GM19324 (cell line): ENCODE measurements at regions not wholly inside any gene's neighbourhood (a gene's known extent, or its start where the extent isn't known, plus 50 kb on each side); places are given as distances from the start of the nearest gene placed in this dataset.
"Not testable (repeated sequence)": the region's sequence is repeated elsewhere in the genome, so short reads cannot be mapped to it uniquely, and the experiment has no call there.

Experiments
- ATAC-seq: cut with Tn5 transposase; IDR thresholded peaks from one replicate; pipeline ENCODE4 v1.9.1; 2021; ENCODE audit warnings: mild to moderate bottlenecking, moderate library complexity; ENCODE audit not compliant: unreplicated experiment, low FRiP score

DNA sequence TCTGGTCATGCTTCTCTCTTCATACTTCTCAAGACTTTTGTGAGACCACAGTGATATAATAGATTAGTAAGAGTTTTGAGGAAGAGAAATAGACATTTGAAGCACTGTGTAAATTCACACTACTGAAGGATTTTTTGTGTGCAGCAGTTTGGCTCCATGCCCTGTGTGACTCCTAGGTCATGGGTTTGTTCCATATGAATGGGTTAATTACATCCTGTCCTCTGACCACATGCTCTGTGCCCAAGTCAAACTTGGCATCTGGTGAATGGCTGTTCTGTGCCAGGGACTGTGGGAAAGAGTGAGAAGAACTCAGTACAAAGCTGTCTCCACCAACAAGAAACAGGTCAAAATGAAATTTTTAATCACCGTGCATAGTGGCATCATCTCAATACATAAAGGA, 304.0 kb downstream of the LNPK start:
- no peak for ATAC-seq

DNA sequence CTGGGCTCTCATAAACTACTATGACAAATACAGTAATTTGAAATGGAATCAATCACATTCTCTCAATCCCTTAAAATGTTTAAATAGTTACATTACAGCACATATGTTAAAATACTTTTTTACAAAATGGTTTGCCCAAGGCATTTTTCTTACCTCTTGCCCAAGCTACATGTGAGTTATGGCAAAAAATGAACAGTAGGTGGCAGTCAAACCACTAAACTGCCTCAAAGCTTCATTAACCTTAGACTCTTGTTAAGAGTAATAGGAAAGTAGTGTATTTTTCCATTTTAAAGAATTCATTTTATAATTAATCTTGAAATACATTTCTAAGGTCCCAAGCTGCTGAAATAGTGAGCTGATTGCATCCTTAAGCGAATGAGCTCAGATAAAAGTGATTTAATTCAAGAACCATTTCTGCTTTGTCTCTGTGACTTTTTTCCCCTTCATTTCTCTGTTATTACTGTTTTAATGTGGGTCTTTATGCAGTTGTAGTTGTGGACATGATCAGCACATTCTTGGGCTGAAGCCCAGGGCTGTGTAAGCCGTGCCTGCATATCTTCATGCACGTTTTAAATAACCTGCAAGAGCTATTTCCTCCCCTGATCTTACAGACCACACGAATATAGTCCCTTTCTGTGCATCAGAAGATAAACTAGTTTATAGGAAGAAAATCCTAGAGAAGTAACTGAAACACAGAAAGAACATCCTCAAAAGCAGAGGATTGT, 311.8 kb downstream of the LNPK start:
- no peak for ATAC-seq

DNA sequence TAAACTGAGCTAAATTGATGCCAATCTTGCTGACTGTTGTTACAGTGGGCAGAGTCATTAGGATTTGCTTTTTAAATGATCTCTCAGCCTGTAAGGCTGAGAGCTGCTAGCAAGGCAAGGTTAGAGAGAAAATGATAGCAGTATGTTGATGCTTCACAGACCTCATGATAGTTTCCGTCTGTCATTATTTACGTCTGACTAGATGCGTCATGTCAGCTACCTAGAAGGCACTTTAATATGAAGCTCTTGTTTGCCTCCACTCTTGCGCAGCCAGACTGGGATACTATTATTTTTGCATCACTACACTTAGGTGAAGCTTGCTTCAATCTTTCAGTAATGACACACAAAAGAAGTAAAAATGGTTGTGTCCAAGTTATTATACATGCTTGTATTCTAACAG, 313.8 kb downstream of the LNPK start:
- ATAC-seq, result no peak

- no peak for ATAC-seq
Observed at GRCh38 chr2:175687465-175687864, 314.6 kb downstream of the LNPK start.

GRCh38 chr2:175686002-175686401, 316.1 kb downstream of the LNPK start:
- ATAC-seq, result no peak

- no peak for ATAC-seq
Observed at GRCh38 chr2:175684466-175684865, 317.6 kb downstream of the LNPK start.

GRCh38 chr2:175679728-175680127, 322.3 kb downstream of the LNPK start:
- ATAC-seq, result no peak

DNA sequence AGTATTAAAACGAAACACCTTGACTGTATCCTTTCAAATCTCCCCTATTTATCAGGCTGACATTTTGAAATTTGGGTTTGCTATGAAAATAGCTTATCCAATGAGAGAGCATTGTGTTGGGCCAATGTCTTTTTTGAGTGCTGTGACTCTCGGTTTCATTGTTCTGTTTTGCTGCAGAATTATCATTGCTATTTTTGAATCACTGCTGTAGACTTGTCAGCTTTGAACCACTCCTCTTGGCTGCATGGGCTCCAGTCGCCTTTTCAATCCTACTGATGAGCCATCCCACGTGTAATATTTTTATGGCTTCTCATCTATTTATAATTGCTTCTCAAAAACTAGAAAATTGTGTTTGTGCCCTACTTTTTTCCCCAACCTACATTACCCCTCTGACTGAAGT, 322.8 kb downstream of the LNPK start:
- no peak for ATAC-seq

DNA sequence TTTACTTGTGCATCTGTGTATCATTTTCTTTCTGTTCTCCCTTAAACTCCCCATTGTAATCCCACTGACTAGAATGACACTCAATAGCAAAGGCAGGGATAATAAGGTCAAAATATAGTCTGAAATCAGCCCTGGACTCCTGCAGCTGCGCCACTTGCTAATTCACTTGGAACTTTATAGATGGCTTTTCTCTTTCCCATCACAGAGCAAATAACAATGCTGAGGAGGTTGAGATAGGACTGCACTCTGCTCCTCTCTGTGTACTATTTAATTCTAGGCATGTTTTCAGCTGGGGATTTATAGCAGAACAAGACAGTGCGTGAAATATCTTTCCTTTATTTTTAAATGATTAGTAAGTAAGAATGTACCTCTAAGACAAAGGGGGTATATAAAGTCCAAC, 324.2 kb downstream of the LNPK start:
- ATAC-seq, result no peak

DNA sequence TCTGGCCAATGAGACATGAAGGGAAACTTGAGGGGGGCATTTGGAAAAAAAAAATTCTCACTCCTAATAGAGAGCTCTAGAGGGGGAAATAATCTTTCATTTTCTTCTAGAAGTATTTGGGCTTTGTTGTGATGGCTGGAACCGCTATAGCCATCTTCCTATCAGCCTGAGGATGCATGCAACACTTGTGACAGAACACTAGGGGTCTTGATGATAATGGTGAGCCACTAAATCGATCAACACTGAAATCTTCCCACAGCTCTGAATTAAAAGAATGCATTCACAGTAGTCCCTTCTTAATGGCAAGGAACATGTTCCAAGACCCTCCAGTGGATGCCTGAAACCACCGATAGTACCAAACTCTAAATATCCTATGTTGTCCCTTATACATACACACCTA, 325.3 kb downstream of the LNPK start:
- ATAC-seq, result no peak

DNA sequence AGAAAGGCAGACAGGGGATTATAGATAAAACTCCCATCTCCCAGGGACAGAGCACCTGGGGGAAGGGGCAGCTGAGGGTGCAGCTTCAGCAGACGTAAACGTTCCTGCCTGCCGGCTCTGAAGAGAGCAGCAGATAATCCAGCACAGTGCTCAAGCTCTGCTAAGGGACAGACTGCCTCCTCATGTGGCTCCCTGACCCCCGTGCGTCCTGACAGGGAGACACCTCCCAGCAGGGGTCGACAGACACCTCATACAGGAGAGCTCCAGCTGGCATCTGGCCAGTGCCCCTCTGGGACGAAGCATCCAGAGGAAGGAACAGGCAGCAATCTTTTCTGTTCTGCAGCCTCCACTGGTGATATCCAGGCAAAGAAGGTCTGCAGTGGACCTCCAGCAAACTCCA, 333.3 kb downstream of the LNPK start:
- not testable (repeated sequence) for ATAC-seq

DNA sequence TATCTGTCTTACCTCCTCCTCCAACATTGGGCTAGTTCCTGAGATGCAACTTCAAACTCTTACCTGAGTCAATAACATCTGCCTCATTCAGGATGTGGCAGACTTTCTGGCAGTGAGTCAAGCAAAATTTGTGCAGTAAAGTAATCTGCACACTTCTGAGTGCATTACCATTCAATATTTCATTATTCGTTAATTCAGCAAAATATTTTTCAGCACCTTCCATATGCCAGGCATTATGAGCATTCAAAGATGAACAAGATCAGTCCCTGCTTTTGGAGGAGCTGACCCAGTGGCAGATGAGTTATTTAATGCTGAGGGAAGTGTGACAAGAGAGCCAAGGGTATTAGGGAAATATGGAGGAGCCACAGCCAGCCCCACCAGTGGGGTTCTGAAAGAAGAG, 339.7 kb downstream of the LNPK start:
- ATAC-seq, result no peak

DNA sequence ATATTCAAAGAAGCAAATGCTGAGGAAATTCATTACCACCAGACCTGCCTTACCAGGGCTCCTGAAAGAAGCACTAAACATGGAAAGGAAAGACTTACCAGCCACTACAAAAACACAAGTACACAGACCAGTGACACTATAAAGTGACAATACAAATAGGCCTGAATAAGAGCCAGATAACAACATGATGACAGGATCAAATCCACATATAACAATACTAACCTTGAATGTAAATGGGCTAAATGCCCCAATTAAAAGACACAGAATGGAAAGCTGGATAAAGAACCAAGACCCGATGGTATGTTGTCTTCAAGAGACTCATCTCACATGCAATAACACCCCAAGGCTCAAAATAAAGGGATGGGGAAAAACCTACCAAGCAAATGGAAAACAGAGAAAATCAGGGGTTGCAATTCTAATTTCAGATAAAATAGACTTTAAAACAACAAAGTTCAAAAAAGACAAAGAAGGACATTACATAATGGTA, 353.4 kb downstream of the LNPK start:
- no peak for ATAC-seq

GRCh38 chr2:175647058-175647457, 355.0 kb downstream of the LNPK start:
- no peak for ATAC-seq

- no peak for ATAC-seq
Observed at GRCh38 chr2:175640655-175641054, 361.4 kb downstream of the LNPK start.

GRCh38 chr2:175633227-175633626, 368.8 kb downstream of the LNPK start:
- ATAC-seq, result no peak

DNA sequence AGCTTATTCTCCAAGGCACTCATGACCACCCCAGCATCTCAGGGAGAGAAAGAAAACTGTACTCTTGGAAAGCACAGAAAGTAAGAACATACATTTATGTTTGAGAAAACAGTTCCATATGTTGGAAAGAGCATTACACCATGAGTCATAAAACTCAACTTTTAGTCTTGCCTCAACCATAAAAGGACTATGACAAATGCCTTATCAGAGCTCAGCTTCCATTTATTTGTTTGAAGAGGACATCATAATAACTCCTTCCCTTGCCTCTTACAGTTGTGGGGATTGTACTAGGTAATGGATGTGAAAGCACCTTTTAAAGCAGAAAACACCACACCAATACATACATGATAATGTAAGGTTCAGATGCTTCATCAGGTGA, 370.8 kb downstream of the LNPK start:
- no peak for ATAC-seq

DNA sequence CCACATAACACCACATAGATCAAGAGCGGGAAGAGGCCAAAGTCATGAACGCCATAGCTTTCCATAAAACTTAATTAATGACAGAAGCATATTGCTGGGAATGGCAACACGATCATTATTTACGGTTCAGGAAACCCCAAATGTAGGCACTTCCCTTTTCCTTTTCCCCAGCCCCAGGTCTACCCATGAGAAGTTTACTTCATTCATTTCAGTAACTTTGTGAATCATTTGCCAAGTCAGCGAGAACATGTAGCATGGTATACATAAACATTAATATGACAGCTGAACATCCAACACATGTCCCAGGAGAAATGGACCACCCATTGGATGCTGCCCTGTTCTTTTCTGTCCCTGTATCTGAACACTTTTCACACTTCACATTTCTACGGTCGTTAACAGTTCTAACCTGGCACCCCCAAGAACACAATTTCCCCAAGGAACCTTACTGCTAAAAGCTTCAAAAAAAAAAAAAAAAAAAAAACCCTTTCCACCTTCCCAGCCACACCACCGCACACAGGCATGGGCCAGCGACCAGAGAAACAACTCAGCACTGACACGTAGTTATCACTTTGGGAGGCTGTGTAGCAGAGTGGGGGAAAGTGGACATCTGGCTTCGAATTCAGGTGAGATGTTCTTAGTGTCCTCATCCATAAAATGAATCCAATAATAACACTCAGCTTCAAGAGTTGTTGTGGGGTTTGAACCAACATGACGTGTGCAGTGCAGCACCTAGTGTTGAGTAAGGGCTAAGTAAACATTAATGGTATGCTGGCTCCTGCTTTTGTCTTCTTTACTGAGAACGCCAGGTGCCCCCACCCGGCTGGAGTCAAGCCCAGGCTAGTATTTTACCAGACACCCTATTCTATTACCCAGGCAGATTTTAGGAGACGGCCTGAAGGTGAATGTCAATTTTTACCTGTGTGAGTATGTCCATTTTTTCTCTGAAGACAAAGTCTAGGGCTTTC, 371.5 kb downstream of the LNPK start:
- ATAC-seq, result no peak

DNA sequence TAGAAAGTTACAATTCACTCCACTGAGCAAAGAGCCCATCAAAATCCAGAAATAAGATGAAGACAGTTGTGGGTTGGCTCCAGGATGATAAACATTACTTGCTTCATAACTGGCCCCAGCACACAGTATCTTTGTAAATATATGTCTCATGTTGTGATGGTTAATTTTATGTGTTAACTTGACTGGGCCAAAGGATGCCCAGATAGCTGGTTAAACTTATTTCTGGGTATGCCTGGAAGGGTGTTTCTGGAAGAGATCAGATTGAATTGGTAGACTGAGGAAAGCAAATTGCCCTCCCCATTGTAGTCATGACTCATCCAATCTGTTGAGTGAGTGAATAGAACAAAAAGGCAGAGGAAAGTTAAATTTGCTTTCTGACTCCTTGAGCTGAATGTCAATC, 373.8 kb downstream of the LNPK start:
- ATAC-seq, result no peak

DNA sequence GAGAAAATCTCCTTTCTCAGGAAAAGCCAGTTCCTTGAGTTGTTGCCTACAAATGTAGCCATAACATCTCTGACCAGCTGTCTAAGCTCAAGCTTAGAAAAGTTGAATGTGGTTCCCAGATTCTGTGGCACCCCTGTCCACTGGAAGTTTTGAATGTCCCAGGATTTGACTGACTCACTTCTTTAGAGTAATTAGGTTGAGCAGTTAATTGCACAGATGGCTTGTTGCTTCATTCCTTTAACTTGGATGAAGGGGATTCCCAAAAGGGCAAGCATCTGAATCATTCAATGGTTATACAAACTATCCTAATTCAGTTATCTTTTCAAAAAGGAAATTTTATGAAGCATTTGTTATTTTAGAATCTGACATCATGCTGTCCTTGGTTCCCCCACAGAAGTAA, 374.7 kb downstream of the LNPK start:
- ATAC-seq, result no peak

GRCh38 chr2:175626796-175627195, 375.3 kb downstream of the LNPK start:
- ATAC-seq, result no peak

- no peak for ATAC-seq
Observed at GRCh38 chr2:175624785-175625184, 377.3 kb downstream of the LNPK start.
